ENCODE measurements at regions not wholly inside any gene's neighbourhood (a gene's known extent, or its start where the extent isn't known, plus 50 kb on each side); places are given as distances from the start of the nearest gene placed in this dataset.

- H3K27ac ChIP-seq: no peak overlapping the region
- TF ChIP-seq ZFX (IDR thresholded peaks at IDR 0.05; ENCODE audit: borderline replicate concordance) (no peak), CTCF (IDR thresholded peaks at IDR 0.05) (no peak)
Observed at GRCh38 chr18:67242001-67242400, 274.5 kb downstream of the DSEL start.

DNA sequence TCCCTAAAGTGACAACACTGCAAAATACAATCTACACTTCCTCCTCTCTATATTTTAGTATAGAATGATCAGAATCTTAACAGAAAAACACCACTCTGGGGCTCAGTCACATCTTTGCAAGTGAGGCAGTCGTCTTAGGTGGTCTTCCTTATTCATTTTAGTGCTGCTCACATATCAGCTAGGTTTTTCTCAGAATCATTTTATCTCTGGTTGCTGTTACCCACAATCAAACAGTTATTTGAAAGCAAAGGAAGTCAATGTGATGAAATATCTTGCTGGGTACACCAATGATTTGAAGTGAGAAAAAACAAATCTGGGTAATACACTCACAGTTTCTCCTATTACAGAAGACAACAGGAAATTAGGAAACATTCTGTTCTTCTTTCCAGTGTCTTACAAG lies 275.2 kb downstream of the DSEL start:
- no peak for TF ChIP-seq CTCF (IDR thresholded peaks at IDR 0.05)
- no peak for TF ChIP-seq ZFX (IDR thresholded peaks at IDR 0.05; ENCODE audit: borderline replicate concordance)
- no peak overlapping the region for H3K27ac ChIP-seq

GRCh38 chr18:67239826-67240225 lies 276.7 kb downstream of the DSEL start:
- H3K27ac ChIP-seq: no peak overlapping the region
- TF ChIP-seq CTCF (IDR thresholded peaks at IDR 0.05) (no peak), ZFX (IDR thresholded peaks at IDR 0.05; ENCODE audit: borderline replicate concordance) (no peak)

GRCh38 chr18:67232991-67233390 lies 283.5 kb downstream of the DSEL start:
- H3K27ac ChIP-seq: no peak overlapping the region
- TF ChIP-seq CTCF (IDR thresholded peaks at IDR 0.05) (no peak), ZFX (IDR thresholded peaks at IDR 0.05; ENCODE audit: borderline replicate concordance) (no peak)

DNA sequence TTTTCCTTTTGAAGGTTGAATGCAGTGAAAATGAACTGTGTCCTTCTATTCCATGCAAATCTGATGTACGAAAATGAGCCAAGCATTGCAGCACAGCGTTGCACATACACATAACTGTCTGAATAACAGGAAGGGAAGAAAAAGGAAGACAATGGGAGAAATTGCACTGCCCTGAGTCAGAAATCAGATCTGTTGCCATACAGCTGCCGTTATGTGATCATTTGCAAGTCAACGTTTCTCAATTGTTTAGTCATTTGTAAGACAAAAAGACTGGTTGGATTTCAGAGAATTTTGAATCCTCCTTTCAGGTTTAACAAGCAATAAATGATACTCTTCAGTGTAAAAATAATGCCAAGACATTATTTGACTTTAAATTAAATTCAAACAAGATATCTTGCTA lies 284.1 kb downstream of the DSEL start:
- no peak overlapping the region for H3K27ac ChIP-seq
- no peak for TF ChIP-seq CTCF (IDR thresholded peaks at IDR 0.05)
- no peak for TF ChIP-seq ZFX (IDR thresholded peaks at IDR 0.05; ENCODE audit: borderline replicate concordance)

GRCh38 chr18:67222887-67223286 lies 293.6 kb downstream of the DSEL start:
- no peak overlapping the region for H3K27ac ChIP-seq
- TF ChIP-seq CTCF (IDR thresholded peaks at IDR 0.05) (no peak), ZFX (IDR thresholded peaks at IDR 0.05; ENCODE audit: borderline replicate concordance) (no peak)

GRCh38 chr18:67219821-67220220 lies 296.7 kb downstream of the DSEL start:
- TF ChIP-seq ZFX (IDR thresholded peaks at IDR 0.05; ENCODE audit: borderline replicate concordance): no peak
- TF ChIP-seq CTCF (IDR thresholded peaks at IDR 0.05): no peak
- H3K27ac ChIP-seq: no peak overlapping the region

All from 22Rv1 (cell line).